H9 (cell line): ENCODE measurements at regions not wholly inside any gene's neighbourhood (a gene's known extent, or its start where the extent isn't known, plus 50 kb on each side); places are given as distances from the start of the nearest gene placed in this dataset.

Experiments
- DNase-seq: peaks from one replicate; pipeline ENCODE4 v3.0.0-alpha.2; 2017
- H2AFZ ChIP-seq: one replicate; pipeline ENCODE4 v1.6.1; 2013; ENCODE audit warnings: mild to moderate bottlenecking, low read length, control low read depth, moderate library complexity
- H2AK5ac ChIP-seq: 2 replicates; pipeline ENCODE4 v1.6.1; 2013; ENCODE audit warnings: low read length, control low read depth, mixed read lengths; ENCODE audit not compliant: insufficient read length
- H2BK120ac ChIP-seq: one replicate; pipeline ENCODE4 v1.6.1; 2013; ENCODE audit warnings: low read depth, mild to moderate bottlenecking, low read length, control low read depth, inconsistent platforms; ENCODE audit not compliant: poor library complexity, severe bottlenecking
- H2BK12ac ChIP-seq: 2 replicates; pipeline ENCODE4 v1.6.1; 2013; ENCODE audit warnings: low read length, control low read depth, mixed read lengths, low read depth; ENCODE audit not compliant: insufficient read length
- H2BK15ac ChIP-seq: 2 replicates; pipeline ENCODE4 v1.6.1; 2013; ENCODE audit warnings: low read depth, low read length, control low read depth
- H2BK20ac ChIP-seq: one replicate; pipeline ENCODE4 v1.6.1; 2013; ENCODE audit warnings: low read depth, mild to moderate bottlenecking, low read length, control low read depth, inconsistent platforms; ENCODE audit not compliant: poor library complexity, severe bottlenecking
- H2BK5ac ChIP-seq: 2 replicates; pipeline ENCODE4 v1.6.1; 2013; ENCODE audit warnings: low read length, control low read depth, mixed read lengths; ENCODE audit not compliant: insufficient read length
- H3K14ac ChIP-seq: 2 replicates; pipeline ENCODE4 v1.6.1; 2013; ENCODE audit warnings: low read length, control low read depth; ENCODE audit not compliant: insufficient read depth
- H3K18ac ChIP-seq: 2 replicates; pipeline ENCODE4 v1.6.1; 2013; ENCODE audit warnings: low read depth, mild to moderate bottlenecking, mixed read lengths, low read length, control low read depth; ENCODE audit not compliant: insufficient read length
- H3K23ac ChIP-seq: 2 replicates; pipeline ENCODE4 v1.6.1; 2013; ENCODE audit warnings: low read length, control low read depth, mixed read lengths, low read depth; ENCODE audit not compliant: insufficient read length
- H3K23me2 ChIP-seq: 2 replicates; pipeline ENCODE4 v1.6.1; 2013; ENCODE audit warnings: low read depth, mild to moderate bottlenecking, mixed read lengths, low read length, control low read depth; ENCODE audit not compliant: insufficient read length, poor library complexity, severe bottlenecking
- H3K27ac ChIP-seq: 2 replicates; pipeline ENCODE4 v1.5.1; 2013; ENCODE audit warnings: low read length, control low read depth, mixed read lengths, low read depth; ENCODE audit not compliant: insufficient read length
- H3K27me3 ChIP-seq: 2 replicates; pipeline ENCODE4 v1.6.1; 2013; ENCODE audit warnings: low read length, control low read depth, inconsistent platforms; ENCODE audit not compliant: insufficient read depth
- H3K4ac ChIP-seq: 2 replicates; pipeline ENCODE4 v1.6.1; 2013; ENCODE audit warnings: low read depth, mild to moderate bottlenecking, control low read depth, inconsistent platforms, low read length, moderate library complexity
- H3K4me1 ChIP-seq: 2 replicates; pipeline ENCODE4 v1.6.1; 2013; ENCODE audit warnings: low read length, control low read depth, inconsistent platforms; ENCODE audit not compliant: insufficient read depth
- H3K4me2 ChIP-seq: 2 replicates; pipeline ENCODE4 v1.6.1; 2013; ENCODE audit warnings: low read length, control low read depth, mixed read lengths; ENCODE audit not compliant: insufficient read length, insufficient read depth
- H3K56ac ChIP-seq: 2 replicates; pipeline ENCODE4 v1.6.1; 2013; ENCODE audit warnings: low read depth, mild to moderate bottlenecking, mixed read lengths, low read length, control low read depth; ENCODE audit not compliant: insufficient read length
- H3K79me1 ChIP-seq: 2 replicates; pipeline ENCODE4 v1.6.1; 2013; ENCODE audit warnings: low read depth, mild to moderate bottlenecking, moderate library complexity, low read length, control low read depth, inconsistent platforms; ENCODE audit not compliant: insufficient read depth, poor library complexity, severe bottlenecking
- H3K79me2 ChIP-seq: 2 replicates; pipeline ENCODE4 v1.6.1; 2013; ENCODE audit warnings: low read length, control low read depth, inconsistent platforms; ENCODE audit not compliant: insufficient read depth
- H3K9ac ChIP-seq: 2 replicates; pipeline ENCODE4 v1.6.1; 2013; ENCODE audit warnings: low read length, control low read depth, mixed read lengths; ENCODE audit not compliant: insufficient read length; ENCODE audit errors: extremely low read depth
- H3K9me3 ChIP-seq: one replicate; pipeline ENCODE4 v1.6.1; 2013; ENCODE audit warnings: low read depth, low read length, inconsistent platforms; ENCODE audit not compliant: control insufficient read depth
- H3T11ph ChIP-seq: one replicate; pipeline ENCODE4 v1.6.1; 2013; ENCODE audit warnings: mild to moderate bottlenecking, low read length, control low read depth, inconsistent platforms
- H4K20me1 ChIP-seq: one replicate; pipeline ENCODE4 v1.6.1; 2013; ENCODE audit not compliant: control insufficient read depth, insufficient read length, insufficient read depth
- H4K5ac ChIP-seq: 2 replicates; pipeline ENCODE4 v1.6.1; 2013; ENCODE audit warnings: low read depth, mild to moderate bottlenecking, mixed read lengths, low read length, control low read depth; ENCODE audit not compliant: insufficient read length
- H4K8ac ChIP-seq: replicated peaks from 2 replicates; pipeline ENCODE4 v1.6.1; 2013; ENCODE audit warnings: low read length, control low read depth, mixed read lengths, low read depth; ENCODE audit not compliant: insufficient read length
- H4K91ac ChIP-seq: 2 replicates; pipeline ENCODE4 v1.6.1; 2013; ENCODE audit warnings: low read depth, mild to moderate bottlenecking, moderate library complexity, mixed read lengths, low read length, control low read depth; ENCODE audit not compliant: insufficient read length
- H3K27ac Mint-ChIP-seq, 3 experiments: 2 replicates in 2 of 3; 3 replicates in 1 of 3; pipeline ENCODE4 v1.8.0; 2020 to 2021; ENCODE audit warnings: mixed read lengths in 3 of 3, mild to moderate bottlenecking in 1 of 3, moderate library complexity in 1 of 3
- H3K27me3 Mint-ChIP-seq: 2 replicates; pipeline ENCODE4 v1.8.0; 2021; ENCODE audit warnings: low read depth, mild to moderate bottlenecking, moderate library complexity, mixed read lengths
- H3K36me3 Mint-ChIP-seq, 3 experiments: 2 replicates in 2 of 3; 3 replicates in 1 of 3; pipeline ENCODE4 v1.8.0; 2020 to 2021; ENCODE audit warnings: low read depth in 3 of 3, mixed read lengths in 3 of 3; ENCODE audit not compliant: insufficient read depth in 1 of 3
- H3K4me1 Mint-ChIP-seq, 2 experiments: 2 replicates each; pipeline ENCODE4 v1.8.0; 2020; ENCODE audit warnings: mixed read lengths in 2 of 2
- H3K4me3 Mint-ChIP-seq, 2 experiments: 2 replicates in 1 of 2; 3 replicates in 1 of 2; pipeline ENCODE4 v1.8.0; 2020 to 2021; ENCODE audit warnings: mild to moderate bottlenecking in 2 of 2, mixed read lengths in 2 of 2, moderate library complexity in 1 of 2
- H3K9me3 Mint-ChIP-seq, 2 experiments: 2 replicates in 1 of 2; 3 replicates in 1 of 2; pipeline ENCODE4 v1.8.0; 2020; ENCODE audit warnings: mild to moderate bottlenecking in 2 of 2, mixed read lengths in 2 of 2, moderate library complexity in 1 of 2
- WGBS: extraction: QIAGEN DNeasy Blood & Tissue Kit; methylation state at CpG from one replicate; pipeline ENCODE4 v1.1.7; 2013; ENCODE audit warnings: missing lambda C conversion rate, low lambda C conversion rate, mixed read lengths; ENCODE audit not compliant: insufficient read length; ENCODE audit errors: extremely low coverage; 5-methylcytosine and 5-hydroxymethylcytosine counted together
- TF ChIP-seq, protein P1 (sequence below): fragments of 200-600 bp; sonication (generic); conservative IDR thresholded peaks from 3 replicates; pipeline ENCODE4 v1.8.0; 2021; ENCODE audit warnings: antibody characterized with exemption, mild to moderate bottlenecking

DNA sequence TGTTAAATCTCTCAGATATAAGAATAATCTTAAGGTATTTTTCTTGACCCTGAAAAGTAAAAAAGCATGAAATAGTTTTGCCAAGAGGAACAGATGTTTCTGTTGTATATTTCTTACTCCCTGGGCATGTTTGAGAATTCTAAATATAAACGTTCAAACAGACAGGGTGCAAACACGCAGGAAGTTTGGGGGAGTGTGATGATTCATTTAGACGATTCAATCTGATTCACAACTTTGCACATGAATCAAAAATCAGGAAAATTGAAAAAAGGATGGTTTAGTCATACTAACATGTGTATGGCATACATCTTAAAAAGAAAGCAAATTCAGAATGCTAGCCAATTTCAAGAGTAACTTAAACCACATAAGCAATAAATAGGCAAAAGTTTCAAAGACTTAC lies 340.3 kb upstream of the GRID2 start:
- H4K8ac ChIP-seq, result no peak overlapping the region
- H3K9ac ChIP-seq, result no peak overlapping the region
- no peak overlapping the region for H4K91ac ChIP-seq
- no peak overlapping the region for H2BK12ac ChIP-seq
- H4K20me1 ChIP-seq, result no peaks in the 10 kb centered on the region
- H3K27ac ChIP-seq, result no peak overlapping the region
- Mint-ChIP-seq H3K27ac (no peak overlapping the region), H3K4me1 (peaks cover 4 to 5% of the 10 kb centered on the region in 2 experiments), H3K4me3 (no peak overlapping the region), H3K36me3 (no peaks in the 10 kb centered on the region; a peak in 1 of 7 replicates), H3K9me3 (no peaks in the 10 kb centered on the region), H3K27me3 (no peaks in the 10 kb centered on the region)
- H3K27me3 ChIP-seq, result no peaks in the 10 kb centered on the region
- no peak overlapping the region for H3K14ac ChIP-seq
- no peaks in the 10 kb centered on the region for H3K79me2 ChIP-seq
- H2BK15ac ChIP-seq, result no peak overlapping the region
- H3K4me2 ChIP-seq, result no peak overlapping the region
- H2AFZ ChIP-seq, result no peak overlapping the region
- no CpG with 5 or more reads among the region's 3 CpGs for WGBS
- no peak overlapping the region for H2AK5ac ChIP-seq
- no peaks in the 10 kb centered on the region for H3K23me2 ChIP-seq
- no peak overlapping the region for H3K4ac ChIP-seq
- H3K18ac ChIP-seq, result no peak overlapping the region
- no peak overlapping the region for H2BK20ac ChIP-seq
- no peak overlapping the region for H4K5ac ChIP-seq
- DNase-seq, result no peak
- H3K56ac ChIP-seq, result no peak overlapping the region
- H3K9me3 ChIP-seq, result no peaks in the 10 kb centered on the region
- no peak overlapping the region for H2BK120ac ChIP-seq
- no peak overlapping the region for H3T11ph ChIP-seq
- TF ChIP-seq, protein P1, sequence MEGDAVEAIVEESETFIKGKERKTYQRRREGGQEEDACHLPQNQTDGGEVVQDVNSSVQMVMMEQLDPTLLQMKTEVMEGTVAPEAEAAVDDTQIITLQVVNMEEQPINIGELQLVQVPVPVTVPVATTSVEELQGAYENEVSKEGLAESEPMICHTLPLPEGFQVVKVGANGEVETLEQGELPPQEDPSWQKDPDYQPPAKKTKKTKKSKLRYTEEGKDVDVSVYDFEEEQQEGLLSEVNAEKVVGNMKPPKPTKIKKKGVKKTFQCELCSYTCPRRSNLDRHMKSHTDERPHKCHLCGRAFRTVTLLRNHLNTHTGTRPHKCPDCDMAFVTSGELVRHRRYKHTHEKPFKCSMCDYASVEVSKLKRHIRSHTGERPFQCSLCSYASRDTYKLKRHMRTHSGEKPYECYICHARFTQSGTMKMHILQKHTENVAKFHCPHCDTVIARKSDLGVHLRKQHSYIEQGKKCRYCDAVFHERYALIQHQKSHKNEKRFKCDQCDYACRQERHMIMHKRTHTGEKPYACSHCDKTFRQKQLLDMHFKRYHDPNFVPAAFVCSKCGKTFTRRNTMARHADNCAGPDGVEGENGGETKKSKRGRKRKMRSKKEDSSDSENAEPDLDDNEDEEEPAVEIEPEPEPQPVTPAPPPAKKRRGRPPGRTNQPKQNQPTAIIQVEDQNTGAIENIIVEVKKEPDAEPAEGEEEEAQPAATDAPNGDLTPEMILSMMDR, result no peak
- no peak overlapping the region for H2BK5ac ChIP-seq
- H3K23ac ChIP-seq, result no peak overlapping the region
- H3K79me1 ChIP-seq, result no peaks in the 10 kb centered on the region
- H3K4me1 ChIP-seq, result no peaks in the 10 kb centered on the region
